ENCODE measurements at regions not wholly inside any gene's neighbourhood (a gene's known extent, or its start where the extent isn't known, plus 50 kb on each side); places are given as distances from the start of the nearest gene placed in this dataset.

- H3K9me3 Mint-ChIP-seq: peaks cover 0 to 11% of the 10 kb centered on the region in 2 donors
- H3K4me1 ChIP-seq (ENCODE audit: control insufficient read depth, insufficient read depth, low read length): no peaks in the 10 kb centered on the region
- no peak overlapping the region for H3K4me3 Mint-ChIP-seq
- no peak for DNase-seq
- no peaks in the 10 kb centered on the region for H3K27me3 Mint-ChIP-seq (ENCODE audit: low read depth in 2 of 2)
- H3K9me3 ChIP-seq (ENCODE audit: control insufficient read depth, insufficient read depth, low read length): no peaks in the 10 kb centered on the region
- 85% methylated on average over 3 of the region's 4 CpGs for WGBS (ENCODE audit: insufficient coverage)
- ATAC-seq: no peak
- H3K27me3 ChIP-seq (ENCODE audit: control insufficient read depth, insufficient read depth, low read length): no peaks in the 10 kb centered on the region
- H3K27ac ChIP-seq (ENCODE audit: low read length): no peak overlapping the region
- intact Hi-C loops (cut with micrococcal nuclease): no loop called here
- no peaks in the 10 kb centered on the region for H3K36me3 ChIP-seq (ENCODE audit: control insufficient read depth, insufficient read depth, low read length)
- no peak for TF ChIP-seq CTCF (IDR thresholded peaks at IDR 0.05)
- no peak overlapping the region for H3K4me3 ChIP-seq (ENCODE audit: low read length)
- no peaks in the 10 kb centered on the region for H3K36me3 Mint-ChIP-seq
- no peak overlapping the region for H3K27ac Mint-ChIP-seq
- no peaks in the 10 kb centered on the region for H3K4me1 Mint-ChIP-seq
Observed at GRCh38 chr5:167894631-167895472, 396.6 kb upstream of the WWC1 start.

- Histone ChIP-seq H3K27ac (ENCODE audit: low read length) (no peak overlapping the region), H3K36me3 (ENCODE audit: control insufficient read depth, insufficient read depth, low read length) (no peaks in the 10 kb centered on the region), H3K9me3 (ENCODE audit: control insufficient read depth, insufficient read depth, low read length) (no peaks in the 10 kb centered on the region), H3K4me1 (ENCODE audit: control insufficient read depth, insufficient read depth, low read length) (no peaks in the 10 kb centered on the region), H3K4me3 (ENCODE audit: low read length) (no peak overlapping the region), H3K27me3 (ENCODE audit: control insufficient read depth, insufficient read depth, low read length) (no peaks in the 10 kb centered on the region)
- WGBS (ENCODE audit: insufficient coverage): 94% methylated on average over 8 of the region's 8 CpGs
- no peaks in the 10 kb centered on the region for H3K36me3 Mint-ChIP-seq
- no peaks in the 10 kb centered on the region for H3K4me1 Mint-ChIP-seq
- no peak overlapping the region for H3K4me3 Mint-ChIP-seq
- peaks cover 0 to 15% of the 10 kb centered on the region in 2 donors for H3K9me3 Mint-ChIP-seq
- intact Hi-C loops (cut with micrococcal nuclease): no loop called here
- H3K27ac Mint-ChIP-seq: no peak overlapping the region
- ATAC-seq (no peak), DNase-seq (no peak)
- TF ChIP-seq CTCF (IDR thresholded peaks at IDR 0.05): no peak
- H3K27me3 Mint-ChIP-seq (ENCODE audit: low read depth in 2 of 2): no peaks in the 10 kb centered on the region
Observed at GRCh38 chr5:167895899-167896659, 395.4 kb upstream of the WWC1 start.

DNA sequence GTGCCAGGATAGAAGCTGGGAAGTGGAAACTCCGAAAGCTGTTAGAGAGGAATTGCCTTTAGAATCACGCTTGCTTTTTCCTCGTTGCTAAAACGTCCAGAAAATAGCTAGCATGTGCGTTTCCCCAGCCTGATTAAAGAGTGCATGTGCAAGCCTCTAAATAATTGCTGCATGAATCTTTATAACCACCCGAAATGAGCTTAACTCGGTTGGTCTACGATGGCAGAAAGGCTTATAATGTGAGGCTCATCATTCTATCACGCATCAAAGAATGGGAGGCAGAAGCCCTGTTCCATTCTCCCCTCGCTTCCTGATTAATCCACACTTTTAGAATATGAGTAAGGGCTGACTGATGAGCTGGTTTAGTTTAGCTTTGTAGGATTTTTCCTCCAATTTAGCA is 394.6 kb upstream of the WWC1 start:
- WGBS (ENCODE audit: insufficient coverage): 90% methylated on average over 9 of the region's 10 CpGs
- Histone ChIP-seq H3K4me1 (ENCODE audit: control insufficient read depth, insufficient read depth, low read length) (no peaks in the 10 kb centered on the region), H3K9me3 (ENCODE audit: control insufficient read depth, insufficient read depth, low read length) (no peaks in the 10 kb centered on the region), H3K27me3 (ENCODE audit: control insufficient read depth, insufficient read depth, low read length) (no peaks in the 10 kb centered on the region), H3K27ac (ENCODE audit: low read length) (no peak overlapping the region), H3K4me3 (ENCODE audit: low read length) (no peak overlapping the region), H3K36me3 (ENCODE audit: control insufficient read depth, insufficient read depth, low read length) (no peaks in the 10 kb centered on the region)
- intact Hi-C loops (cut with micrococcal nuclease): no loop called here
- TF ChIP-seq CTCF (IDR thresholded peaks at IDR 0.05): no peak
- Mint-ChIP-seq H3K4me3 (no peak overlapping the region), H3K36me3 (no peaks in the 10 kb centered on the region), H3K4me1 (no peaks in the 10 kb centered on the region), H3K27ac (no peak overlapping the region), H3K27me3 (ENCODE audit: low read depth in 2 of 2) (no peaks in the 10 kb centered on the region), H3K9me3 (peaks cover 0 to 15% of the 10 kb centered on the region in 2 donors)
- ATAC-seq: no peak
- no peak for DNase-seq

Data from natural killer cell (primary cell).